ENCODE measurements at regions not wholly inside any gene's neighbourhood (a gene's known extent, or its start where the extent isn't known, plus 50 kb on each side); places are given as distances from the start of the nearest gene placed in this dataset.

DNA sequence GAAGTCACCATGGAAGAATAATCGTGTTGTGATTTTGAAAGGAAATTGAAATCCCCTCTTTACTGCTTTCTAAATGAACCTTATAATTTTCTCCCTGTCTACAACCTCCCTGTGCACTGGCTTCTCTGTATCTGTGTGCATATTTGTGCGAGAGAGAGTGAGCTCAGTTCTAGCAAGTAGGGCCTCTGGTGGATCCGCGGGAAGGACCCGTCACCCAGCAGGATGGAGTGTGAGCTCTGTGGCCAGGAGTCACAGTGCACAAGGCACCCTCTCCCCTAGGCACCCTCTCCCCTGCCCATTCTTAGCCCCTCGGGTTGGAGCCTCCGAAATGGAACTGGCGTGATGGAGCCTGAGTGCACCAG, 109.0 kb downstream of the TRIM29 start:
- Mint-ChIP-seq H3K27me3 (ENCODE audit: insufficient read depth, unreplicated experiment) (peaks cover 25% of the 10 kb centered on the region), H3K9me3 (ENCODE audit: unreplicated experiment) (no peaks in the 10 kb centered on the region), H3K4me1 (ENCODE audit: low read depth, unreplicated experiment) (no peaks in the 10 kb centered on the region), H3K4me3 (ENCODE audit: unreplicated experiment) (no peak overlapping the region), H3K27ac (ENCODE audit: unreplicated experiment) (no peak overlapping the region), H3K36me3 (ENCODE audit: insufficient read depth, unreplicated experiment) (no peaks in the 10 kb centered on the region)
- no peaks in the 10 kb centered on the region for H3K4me1 ChIP-seq
- BruUV-seq (replicated peaks), result no TSS peak
- CTCF ChIA-PET, result no interaction called here
- no peaks in the 10 kb centered on the region for H3K9me3 ChIP-seq
- H3K27me3 ChIP-seq (replicated peaks; ENCODE audit: control insufficient read depth, insufficient read depth, low read length), result 0 out of 2 replicates have a peak, but pooled peaks cover 1% of the 10 kb centered on the region
- H3K4me3 ChIP-seq (ENCODE audit: low read depth, low read length), result no peak overlapping the region
- intact Hi-C loops (cut with micrococcal nuclease; ENCODE audit: unreplicated experiment), result no loop called here
- TF ChIP-seq, protein P1, sequence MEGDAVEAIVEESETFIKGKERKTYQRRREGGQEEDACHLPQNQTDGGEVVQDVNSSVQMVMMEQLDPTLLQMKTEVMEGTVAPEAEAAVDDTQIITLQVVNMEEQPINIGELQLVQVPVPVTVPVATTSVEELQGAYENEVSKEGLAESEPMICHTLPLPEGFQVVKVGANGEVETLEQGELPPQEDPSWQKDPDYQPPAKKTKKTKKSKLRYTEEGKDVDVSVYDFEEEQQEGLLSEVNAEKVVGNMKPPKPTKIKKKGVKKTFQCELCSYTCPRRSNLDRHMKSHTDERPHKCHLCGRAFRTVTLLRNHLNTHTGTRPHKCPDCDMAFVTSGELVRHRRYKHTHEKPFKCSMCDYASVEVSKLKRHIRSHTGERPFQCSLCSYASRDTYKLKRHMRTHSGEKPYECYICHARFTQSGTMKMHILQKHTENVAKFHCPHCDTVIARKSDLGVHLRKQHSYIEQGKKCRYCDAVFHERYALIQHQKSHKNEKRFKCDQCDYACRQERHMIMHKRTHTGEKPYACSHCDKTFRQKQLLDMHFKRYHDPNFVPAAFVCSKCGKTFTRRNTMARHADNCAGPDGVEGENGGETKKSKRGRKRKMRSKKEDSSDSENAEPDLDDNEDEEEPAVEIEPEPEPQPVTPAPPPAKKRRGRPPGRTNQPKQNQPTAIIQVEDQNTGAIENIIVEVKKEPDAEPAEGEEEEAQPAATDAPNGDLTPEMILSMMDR (IDR thresholded peaks at IDR 0.05; ENCODE audit: insufficient read depth in 1 of 2, low read depth in 1 of 2, low read length in 1 of 2, severe bottlenecking in 1 of 2, unreplicated experiment in 1 of 2), result no peak
- POLR2A ChIA-PET, result no interaction called here
- no peaks in the 10 kb centered on the region for H3K36me3 ChIP-seq (ENCODE audit: control insufficient read depth, insufficient read depth, low read length)
- no peak for DNase-seq

DNA sequence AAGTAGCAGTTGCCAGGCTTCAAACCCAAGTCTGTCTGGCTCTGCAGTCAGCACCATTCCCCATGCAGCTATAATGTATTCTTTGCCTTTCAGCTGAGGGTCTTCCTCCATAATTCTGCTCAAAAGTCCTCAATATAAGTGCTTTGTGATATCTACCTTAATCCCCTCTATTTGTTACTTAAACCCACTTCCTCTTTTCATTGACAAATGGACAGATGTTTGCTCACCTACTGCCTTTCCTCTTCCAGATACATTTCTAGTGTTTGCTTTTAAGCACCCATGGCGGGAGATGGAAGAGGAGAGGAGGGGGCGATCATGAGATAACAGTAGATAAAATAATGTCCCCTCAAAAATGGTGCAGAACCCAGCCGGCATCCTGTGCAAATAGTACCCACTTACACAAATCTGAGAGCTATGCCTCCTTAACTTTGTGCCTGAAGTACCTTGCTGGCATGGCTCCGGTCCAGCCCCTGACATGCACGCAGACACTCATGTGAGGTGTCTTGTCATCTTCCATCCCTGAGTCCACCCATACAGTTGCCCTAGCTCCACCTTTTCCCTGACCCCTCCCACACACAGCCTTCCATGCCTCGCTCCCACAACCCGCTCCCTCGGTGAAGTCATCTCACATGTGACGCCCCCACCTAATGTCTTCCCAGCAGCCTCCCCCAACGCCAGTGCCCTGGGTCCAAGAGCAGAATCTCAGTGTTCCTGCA, 109.6 kb downstream of the TRIM29 start:
- Histone ChIP-seq H3K9me3 (no peaks in the 10 kb centered on the region), H3K36me3 (ENCODE audit: control insufficient read depth, insufficient read depth, low read length) (no peaks in the 10 kb centered on the region), H3K27me3 (replicated peaks; ENCODE audit: control insufficient read depth, insufficient read depth, low read length) (0 out of 2 replicates have a peak, but pooled peaks cover 1% of the 10 kb centered on the region), H3K4me3 (ENCODE audit: low read depth, low read length) (no peak overlapping the region), H3K4me1 (no peaks in the 10 kb centered on the region)
- Mint-ChIP-seq H3K36me3 (ENCODE audit: insufficient read depth, unreplicated experiment) (no peaks in the 10 kb centered on the region), H3K27me3 (ENCODE audit: insufficient read depth, unreplicated experiment) (peaks cover 26% of the 10 kb centered on the region), H3K4me3 (ENCODE audit: unreplicated experiment) (no peak overlapping the region), H3K9me3 (ENCODE audit: unreplicated experiment) (no peaks in the 10 kb centered on the region), H3K27ac (ENCODE audit: unreplicated experiment) (no peak overlapping the region), H3K4me1 (ENCODE audit: low read depth, unreplicated experiment) (no peaks in the 10 kb centered on the region)
- CTCF ChIA-PET, result no interaction called here
- TF ChIP-seq, protein P1 (IDR thresholded peaks at IDR 0.05; ENCODE audit: insufficient read depth in 1 of 2, low read depth in 1 of 2, low read length in 1 of 2, severe bottlenecking in 1 of 2, unreplicated experiment in 1 of 2), result no peak
- no TSS peak for BruUV-seq (replicated peaks)
- POLR2A ChIA-PET, result no interaction called here
- no peak for DNase-seq
- intact Hi-C loops (cut with micrococcal nuclease; ENCODE audit: unreplicated experiment), result no loop called here

DNA sequence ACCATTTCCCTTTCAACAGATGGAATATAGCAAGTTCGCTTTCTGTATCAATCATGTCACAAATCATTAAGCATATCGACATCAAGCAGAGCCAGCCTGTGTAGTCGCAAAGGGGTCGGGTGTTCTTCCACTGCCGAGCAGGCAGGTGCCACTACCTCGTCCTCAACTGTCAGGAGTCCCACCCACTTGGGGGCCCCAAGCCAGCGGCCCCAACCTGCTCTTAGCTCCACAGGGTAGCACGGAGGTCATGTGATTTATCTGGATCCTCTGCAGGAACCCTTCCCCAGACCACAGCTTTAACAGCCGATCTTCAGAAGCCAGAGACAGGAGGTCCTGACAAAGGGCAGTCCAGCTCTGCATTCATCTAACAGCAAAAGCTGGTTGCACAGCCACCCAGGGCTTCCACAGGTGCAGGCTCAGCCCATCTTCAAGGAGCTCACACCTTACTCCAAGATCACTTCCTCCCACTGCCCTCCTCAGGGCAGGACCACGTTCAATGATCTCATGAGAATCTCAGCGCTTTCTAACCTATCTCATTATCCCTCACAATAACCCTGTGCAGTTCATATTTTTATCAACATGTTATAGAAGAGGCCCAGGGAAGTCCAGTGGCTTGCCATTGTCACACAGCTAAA, 110.2 kb downstream of the TRIM29 start:
- no peak for DNase-seq

More for the DNA sequence above, 110.2 kb downstream of the TRIM29 start:
- Histone ChIP-seq H3K4me1 (no peaks in the 10 kb centered on the region), H3K4me3 (ENCODE audit: low read depth, low read length) (no peak overlapping the region), H3K9me3 (no peaks in the 10 kb centered on the region), H3K27me3 (replicated peaks; ENCODE audit: control insufficient read depth, insufficient read depth, low read length) (0 out of 2 replicates have a peak, but pooled peaks cover 1% of the 10 kb centered on the region), H3K36me3 (ENCODE audit: control insufficient read depth, insufficient read depth, low read length) (no peaks in the 10 kb centered on the region)
- Mint-ChIP-seq H3K27me3 (ENCODE audit: insufficient read depth, unreplicated experiment) (peaks cover 25% of the 10 kb centered on the region), H3K9me3 (ENCODE audit: unreplicated experiment) (no peaks in the 10 kb centered on the region), H3K27ac (ENCODE audit: unreplicated experiment) (no peak overlapping the region), H3K36me3 (ENCODE audit: insufficient read depth, unreplicated experiment) (no peaks in the 10 kb centered on the region), H3K4me3 (ENCODE audit: unreplicated experiment) (no peak overlapping the region), H3K4me1 (ENCODE audit: low read depth, unreplicated experiment) (no peaks in the 10 kb centered on the region)
- TF ChIP-seq, protein P1 (IDR thresholded peaks at IDR 0.05; ENCODE audit: insufficient read depth in 1 of 2, low read depth in 1 of 2, low read length in 1 of 2, severe bottlenecking in 1 of 2, unreplicated experiment in 1 of 2), result no peak
- intact Hi-C loops (cut with micrococcal nuclease; ENCODE audit: unreplicated experiment), result no loop called here
- ChIA-PET POLR2A (no interaction called here), CTCF (no interaction called here)
- BruUV-seq (replicated peaks), result no TSS peak

All from Caco-2 (cell line).